ENCODE measurements at regions not wholly inside any gene's neighbourhood (a gene's known extent, or its start where the extent isn't known, plus 50 kb on each side); places are given as distances from the start of the nearest gene placed in this dataset.

DNA sequence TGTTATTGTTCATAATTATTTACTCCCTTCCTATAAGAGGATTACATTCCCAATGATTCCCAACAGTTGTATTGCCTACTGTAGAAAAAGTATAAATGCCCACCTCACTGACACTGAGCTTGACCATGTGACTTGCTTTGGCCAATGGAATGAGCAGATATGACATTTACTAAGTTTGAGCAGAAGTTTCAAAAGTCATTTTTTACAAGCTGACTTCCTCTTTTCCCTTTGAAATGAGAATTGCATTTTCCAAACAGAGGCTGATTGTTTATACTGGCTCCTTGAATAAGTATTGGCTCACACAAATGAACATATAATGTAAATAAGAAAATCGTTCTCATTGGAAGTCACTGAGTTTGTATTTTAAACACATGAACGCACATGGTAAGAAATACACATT lies 116.4 kb upstream of the LRFN5 start:
- ChIA-PET RAD21 (ENCODE audit: low non-redundant PET in 1 of 2, low total read pairs in 2 of 2, uncharacterized antibody in 2 of 2, unreplicated experiment in 2 of 2) (no interaction called here), POLR2A (no interaction called here), CTCF (no interaction called here)
- no peak overlapping the region for H3K9ac ChIP-seq (ENCODE audit: low read length)
- H3K4me3 ChIP-seq (replicated peaks in 1 of 2; ENCODE audit: low read depth in 1 of 2, low read length in 2 of 2) = no peak overlapping the region
- no TSS peak for BruUV-seq (replicated peaks)
- H3K27me3 ChIP-seq (ENCODE audit: insufficient read depth, low read length) = no peaks in the 10 kb centered on the region
- no peaks in the 10 kb centered on the region for H3K79me2 ChIP-seq (ENCODE audit: insufficient read depth, low read length)
- ATAC-seq (no peak), DNase-seq (ENCODE audit: low read depth, low spot score) (no peak)
- no peaks in the 10 kb centered on the region for H3K9me2 ChIP-seq (ENCODE audit: insufficient read depth)
- H3K27ac ChIP-seq (ENCODE audit: low read depth, low read length) = no peak overlapping the region
- no peak overlapping the region for H3K4me2 ChIP-seq (ENCODE audit: low read length)
- no peaks in the 10 kb centered on the region for H4K20me1 ChIP-seq (ENCODE audit: insufficient read depth)
- TF ChIP-seq ZNF274 (IDR thresholded peaks at IDR 0.05; ENCODE audit: low read depth, low read length) = no peak
- TF ChIP-seq TCF7L2 (IDR thresholded peaks at IDR 0.05; ENCODE audit: borderline replicate concordance, extremely low read depth, insufficient read depth, insufficient read length) = no peak
- no peak for TF ChIP-seq YY1 (IDR thresholded peaks at IDR 0.05; ENCODE audit: extremely low read depth, insufficient replicate concordance, low read depth, low read length)
- TF ChIP-seq, protein P1, sequence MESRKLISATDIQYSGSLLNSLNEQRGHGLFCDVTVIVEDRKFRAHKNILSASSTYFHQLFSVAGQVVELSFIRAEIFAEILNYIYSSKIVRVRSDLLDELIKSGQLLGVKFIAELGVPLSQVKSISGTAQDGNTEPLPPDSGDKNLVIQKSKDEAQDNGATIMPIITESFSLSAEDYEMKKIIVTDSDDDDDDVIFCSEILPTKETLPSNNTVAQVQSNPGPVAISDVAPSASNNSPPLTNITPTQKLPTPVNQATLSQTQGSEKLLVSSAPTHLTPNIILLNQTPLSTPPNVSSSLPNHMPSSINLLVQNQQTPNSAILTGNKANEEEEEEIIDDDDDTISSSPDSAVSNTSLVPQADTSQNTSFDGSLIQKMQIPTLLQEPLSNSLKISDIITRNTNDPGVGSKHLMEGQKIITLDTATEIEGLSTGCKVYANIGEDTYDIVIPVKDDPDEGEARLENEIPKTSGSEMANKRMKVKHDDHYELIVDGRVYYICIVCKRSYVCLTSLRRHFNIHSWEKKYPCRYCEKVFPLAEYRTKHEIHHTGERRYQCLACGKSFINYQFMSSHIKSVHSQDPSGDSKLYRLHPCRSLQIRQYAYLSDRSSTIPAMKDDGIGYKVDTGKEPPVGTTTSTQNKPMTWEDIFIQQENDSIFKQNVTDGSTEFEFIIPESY (IDR thresholded peaks at IDR 0.05; ENCODE audit: extremely low read depth, insufficient replicate concordance, low read length) = no peak
- no peak for TF ChIP-seq FOSL1 (IDR thresholded peaks at IDR 0.05; ENCODE audit: low read depth)
- H3K4me1 ChIP-seq (ENCODE audit: control insufficient read depth in 1 of 2, insufficient read depth in 2 of 2, low read length in 2 of 2) = no peaks in the 10 kb centered on the region
- H3K36me3 ChIP-seq (ENCODE audit: control insufficient read depth in 1 of 2, insufficient read depth in 2 of 2, low read length in 2 of 2) = no peaks in the 10 kb centered on the region
- intact Hi-C loops (cut with micrococcal nuclease) = no loop called here
- no peak overlapping the region for H2AFZ ChIP-seq (ENCODE audit: low read depth, low read length, poor library complexity, severe bottlenecking)
- H3K9me3 ChIP-seq (ENCODE audit: control insufficient read depth in 1 of 2, insufficient read depth in 1 of 2, low read depth in 1 of 2, low read length in 2 of 2) = no peaks in the 10 kb centered on the region; a peak in 1 of 4 replicates

DNA sequence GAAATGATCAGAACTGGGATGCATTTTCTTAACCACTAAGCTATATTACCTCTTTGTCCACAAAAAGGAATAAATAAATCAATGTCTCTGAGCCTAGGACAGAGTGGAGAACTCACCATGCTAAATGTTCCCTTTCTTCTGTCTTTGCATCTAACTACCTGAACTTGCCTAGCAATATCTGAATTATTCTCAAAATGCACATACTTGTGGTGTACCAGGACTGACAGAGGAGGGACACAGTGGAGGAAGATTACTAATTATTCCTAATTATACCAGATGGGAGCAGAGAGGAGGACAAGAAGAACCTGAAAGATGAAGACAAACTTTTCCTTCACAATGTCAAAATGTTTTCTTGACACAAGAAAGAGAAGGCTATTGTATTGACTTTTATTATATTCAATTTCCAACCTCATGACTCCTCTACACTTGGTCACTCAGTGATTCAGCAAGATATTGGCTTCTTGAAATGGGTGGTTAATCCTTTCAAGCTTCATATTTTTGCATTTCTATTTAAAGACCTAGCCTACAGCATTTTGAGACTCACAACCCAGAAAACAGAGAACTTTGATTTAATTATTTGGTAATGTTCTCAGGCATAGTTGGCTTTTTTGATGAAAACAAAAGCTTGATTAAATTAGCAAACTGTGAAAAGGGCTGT lies 117.2 kb upstream of the LRFN5 start:
- H3K79me2 ChIP-seq (ENCODE audit: insufficient read depth, low read length) = no peaks in the 10 kb centered on the region
- BruUV-seq (replicated peaks) = no TSS peak
- H3K4me3 ChIP-seq (replicated peaks in 1 of 2; ENCODE audit: low read depth in 1 of 2, low read length in 2 of 2) = no peak overlapping the region
- H3K9ac ChIP-seq (ENCODE audit: low read length) = no peak overlapping the region
- ChIA-PET RAD21 (ENCODE audit: low non-redundant PET in 1 of 2, low total read pairs in 2 of 2, uncharacterized antibody in 2 of 2, unreplicated experiment in 2 of 2) (no interaction called here), POLR2A (no interaction called here), CTCF (no interaction called here)
- H3K4me2 ChIP-seq (ENCODE audit: low read length) = no peak overlapping the region
- H3K9me2 ChIP-seq (ENCODE audit: insufficient read depth) = no peaks in the 10 kb centered on the region
- no peaks in the 10 kb centered on the region; a peak in 1 of 4 replicates for H3K9me3 ChIP-seq (ENCODE audit: control insufficient read depth in 1 of 2, insufficient read depth in 1 of 2, low read depth in 1 of 2, low read length in 2 of 2)
- no peaks in the 10 kb centered on the region for H3K36me3 ChIP-seq (ENCODE audit: control insufficient read depth in 1 of 2, insufficient read depth in 2 of 2, low read length in 2 of 2)
- no peaks in the 10 kb centered on the region for H3K27me3 ChIP-seq (ENCODE audit: insufficient read depth, low read length)
- no peak for ATAC-seq
- no peaks in the 10 kb centered on the region for H3K4me1 ChIP-seq (ENCODE audit: control insufficient read depth in 1 of 2, insufficient read depth in 2 of 2, low read length in 2 of 2)
- H4K20me1 ChIP-seq (ENCODE audit: insufficient read depth) = no peaks in the 10 kb centered on the region
- no peak for DNase-seq (ENCODE audit: low read depth, low spot score)
- H2AFZ ChIP-seq (ENCODE audit: low read depth, low read length, poor library complexity, severe bottlenecking) = no peak overlapping the region
- no peak overlapping the region for H3K27ac ChIP-seq (ENCODE audit: low read depth, low read length)
- TF ChIP-seq YY1 (IDR thresholded peaks at IDR 0.05; ENCODE audit: extremely low read depth, insufficient replicate concordance, low read depth, low read length) (no peak), POLR2AphosphoS5 (IDR thresholded peaks at IDR 0.05; ENCODE audit: low read depth, low read length) (no peak)
- intact Hi-C loops (cut with micrococcal nuclease) = no loop called here
